Fibroblast of peridontal ligament (primary cell): ENCODE measurements at regions not wholly inside any gene's neighbourhood (a gene's known extent, or its start where the extent isn't known, plus 50 kb on each side); places are given as distances from the start of the nearest gene placed in this dataset.
A peak's percentile ranks its signal among the peaks of the same experiment; 100 is the strongest.
"Not testable (repeated sequence)": the region's sequence is repeated elsewhere in the genome, so short reads cannot be mapped to it uniquely, and the experiment has no call there.

Experiments
- DNase-seq: peaks from one replicate; pipeline ENCODE4 v3.0.0-alpha.2; 2010; ENCODE audit errors: extremely low read depth

GRCh38 chr2:155905657-155906056, 426.9 kb downstream of the NR4A2 start:
- no peak for DNase-seq

- no peak for DNase-seq
Measured at GRCh38 chr2:155904720-155905119, 427.8 kb downstream of the NR4A2 start.

- no peak for DNase-seq
Measured at GRCh38 chr2:155902635-155903034, 429.9 kb downstream of the NR4A2 start.

GRCh38 chr2:155895016-155895415, 437.5 kb downstream of the NR4A2 start:
- DNase-seq: peak; percentile 49

- not testable (repeated sequence) for DNase-seq
Measured at GRCh38 chr2:155880382-155880781, 452.1 kb downstream of the NR4A2 start.

GRCh38 chr2:155879900-155880299, 452.6 kb downstream of the NR4A2 start:
- peak; percentile 47 for DNase-seq

- no peak for DNase-seq
Measured at GRCh38 chr2:155872396-155872795, 460.1 kb downstream of the NR4A2 start.

GRCh38 chr2:155871940-155872339, 460.6 kb downstream of the NR4A2 start:
- DNase-seq: no peak

GRCh38 chr2:155867564-155867963, 465.0 kb downstream of the NR4A2 start:
- no peak for DNase-seq

GRCh38 chr2:155866477-155866876, 466.0 kb downstream of the NR4A2 start:
- no peak for DNase-seq

GRCh38 chr2:155852156-155852555, 480.4 kb downstream of the NR4A2 start:
- no peak for DNase-seq

- DNase-seq: no peak
Measured at GRCh38 chr2:155846259-155846658, 486.3 kb downstream of the NR4A2 start.

- DNase-seq: no peak
Measured at GRCh38 chr2:155844461-155844860, 488.1 kb downstream of the NR4A2 start.

GRCh38 chr2:155842103-155842502, 490.4 kb downstream of the NR4A2 start:
- peak; percentile 67 for DNase-seq

- DNase-seq: peak; percentile 28
Measured at GRCh38 chr2:155841442-155841841, 491.1 kb downstream of the NR4A2 start.

- DNase-seq: peak; percentile 92
Measured at GRCh38 chr2:155840661-155841060, 491.9 kb downstream of the NR4A2 start.

- DNase-seq: peak; percentile 56
Measured at GRCh38 chr2:155839991-155840390, 492.5 kb downstream of the NR4A2 start.

- DNase-seq: peak; percentile 14
Measured at GRCh38 chr2:155839436-155839835, 493.1 kb downstream of the NR4A2 start.

GRCh38 chr2:155836439-155836838, 496.1 kb downstream of the NR4A2 start:
- no peak for DNase-seq

GRCh38 chr2:155830817-155831579, 501.5 kb downstream of the NR4A2 start:
- DNase-seq: peak; percentile 16

- DNase-seq: no peak
Measured at GRCh38 chr2:155830351-155830750, 502.2 kb downstream of the NR4A2 start.

- no peak for DNase-seq
Measured at GRCh38 chr2:155825876-155826275, 506.6 kb downstream of the NR4A2 start.

GRCh38 chr2:155815851-155816250, 516.7 kb downstream of the NR4A2 start:
- no peak for DNase-seq

GRCh38 chr2:155815275-155815674, 517.2 kb downstream of the NR4A2 start:
- DNase-seq: no peak
